Head of caudate nucleus (tissue), 42 donors: ENCODE measurements at regions not wholly inside any gene's neighbourhood (a gene's known extent, or its start where the extent isn't known, plus 50 kb on each side); places are given as distances from the start of the nearest gene placed in this dataset.
A peak's percentile ranks its signal among the peaks of the same experiment; 100 is the strongest.

Experiments
- DNase-seq, 42 donors: peaks; one replicate each; pipeline versions ENCODE4 v3.0.0 to v3.0.0-alpha.2; 2020 to 2021; ENCODE audit warnings: mixed read lengths in 7 of 42
- intact Hi-C: fragments of 100-400 bp; cut with DNase I; formaldehyde crosslinking; loops from one replicate; pipeline ENCODE4 v1.15.0; 2022

GRCh38 chr20:62543470-62544302 lies 67.9 kb upstream of the GATA5 start:
- intact Hi-C loops: no loop called here
- peak; percentile 35 to 92 (median 74) for DNase-seq

DNA sequence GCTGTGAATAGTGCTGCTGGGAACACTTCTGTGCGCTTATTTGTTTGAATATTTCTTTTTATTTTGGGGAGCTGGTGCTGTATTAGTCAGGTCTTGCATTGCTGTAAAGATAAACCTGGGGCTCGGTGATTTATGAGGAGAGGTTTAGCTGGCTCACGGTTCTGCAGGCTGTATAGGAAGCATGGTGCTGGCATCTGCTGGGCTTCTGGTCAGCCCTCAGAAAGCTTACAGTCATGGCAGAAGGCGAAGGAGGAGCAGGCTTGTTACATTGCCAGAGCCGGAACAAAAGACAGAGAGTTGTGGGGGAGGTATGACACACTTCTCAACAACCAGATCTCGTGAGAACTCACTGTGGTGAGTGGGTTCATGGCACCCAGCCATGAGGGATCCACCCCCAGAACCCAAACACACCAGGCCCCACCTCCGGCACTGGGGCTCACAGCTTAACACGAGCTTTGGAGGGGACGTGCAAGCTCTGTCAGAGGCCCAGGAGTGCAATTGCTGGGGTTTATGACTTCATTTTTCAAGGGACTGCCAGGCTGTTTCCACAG lies 68.8 kb upstream of the GATA5 start:
- intact Hi-C loops: no loop called here
- DNase-seq: no peak

- no peak for DNase-seq
- intact Hi-C loops: no loop called here
Observed at GRCh38 chr20:62545271-62545670, 69.5 kb upstream of the GATA5 start.

GRCh38 chr20:62545901-62546525 lies 70.2 kb upstream of the GATA5 start:
- DNase-seq: no peak
- intact Hi-C loops: no loop called here

- intact Hi-C loops: no loop called here
- DNase-seq: no peak
Observed at GRCh38 chr20:62546606-62547005, 70.8 kb upstream of the GATA5 start.

GRCh38 chr20:62547364-62547763 lies 71.6 kb upstream of the GATA5 start:
- DNase-seq: no peak
- intact Hi-C loops: no loop called here

GRCh38 chr20:62548471-62548870 lies 72.7 kb upstream of the GATA5 start:
- intact Hi-C loops: no loop called here
- no peak for DNase-seq

DNA sequence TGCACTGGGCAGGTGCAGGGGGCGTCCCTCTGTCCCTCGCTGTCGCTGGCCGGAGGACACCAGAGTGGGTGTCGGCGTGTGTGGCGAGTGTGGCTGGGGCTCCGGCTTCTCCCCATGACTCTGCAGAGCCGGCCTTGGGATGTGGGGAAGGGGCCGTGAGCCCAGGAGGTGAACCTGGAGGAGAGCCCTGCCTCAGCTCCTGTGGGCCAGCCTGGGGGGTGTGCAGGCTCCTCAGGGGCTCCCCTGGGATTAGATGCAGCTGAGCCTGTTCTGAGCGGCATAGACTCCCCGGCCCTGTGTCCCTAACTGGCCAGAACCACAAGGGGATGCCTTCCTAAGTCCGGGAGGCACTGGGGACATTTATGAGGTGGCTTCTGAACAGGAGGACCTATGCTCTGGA lies 73.2 kb upstream of the GATA5 start:
- no peak for DNase-seq
- intact Hi-C loops: no loop called here

GRCh38 chr20:62549499-62550086 lies 73.8 kb upstream of the GATA5 start:
- intact Hi-C loops: no loop called here

DNA sequence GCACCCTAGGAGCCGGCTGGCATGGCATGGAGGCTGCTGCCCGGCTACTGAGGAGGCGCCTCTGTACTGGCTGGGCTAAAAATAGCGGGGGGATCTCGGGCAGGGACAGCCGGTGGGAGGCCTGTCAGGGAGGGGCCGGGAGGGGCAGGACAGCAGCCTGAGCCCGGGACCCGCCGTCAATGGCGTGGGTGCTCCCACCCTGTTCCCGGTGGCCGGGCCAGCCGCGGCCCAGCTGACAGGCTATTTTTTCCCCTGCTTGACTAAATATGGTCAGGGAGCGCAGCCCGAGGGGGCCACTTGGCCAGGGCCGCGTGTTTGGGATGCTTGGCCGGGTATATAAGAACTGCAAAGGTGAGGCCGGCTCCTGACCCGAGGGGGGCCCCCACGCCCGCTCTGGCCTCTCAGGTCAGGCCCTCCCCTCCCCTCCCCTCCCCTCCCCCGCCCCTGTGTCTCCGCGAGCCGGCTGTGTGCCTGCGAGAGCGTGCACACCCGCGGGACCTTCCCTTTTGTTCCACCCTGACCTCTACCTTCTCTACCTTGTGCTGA lies 74.4 kb upstream of the GATA5 start:
- intact Hi-C loops: no loop called here
- DNase-seq: no peak

More at GRCh38 chr20:62549499-62550086, 73.8 kb upstream of the GATA5 start:
- DNase-seq: peak in 1 of 42 donors; percentile 7

DNA sequence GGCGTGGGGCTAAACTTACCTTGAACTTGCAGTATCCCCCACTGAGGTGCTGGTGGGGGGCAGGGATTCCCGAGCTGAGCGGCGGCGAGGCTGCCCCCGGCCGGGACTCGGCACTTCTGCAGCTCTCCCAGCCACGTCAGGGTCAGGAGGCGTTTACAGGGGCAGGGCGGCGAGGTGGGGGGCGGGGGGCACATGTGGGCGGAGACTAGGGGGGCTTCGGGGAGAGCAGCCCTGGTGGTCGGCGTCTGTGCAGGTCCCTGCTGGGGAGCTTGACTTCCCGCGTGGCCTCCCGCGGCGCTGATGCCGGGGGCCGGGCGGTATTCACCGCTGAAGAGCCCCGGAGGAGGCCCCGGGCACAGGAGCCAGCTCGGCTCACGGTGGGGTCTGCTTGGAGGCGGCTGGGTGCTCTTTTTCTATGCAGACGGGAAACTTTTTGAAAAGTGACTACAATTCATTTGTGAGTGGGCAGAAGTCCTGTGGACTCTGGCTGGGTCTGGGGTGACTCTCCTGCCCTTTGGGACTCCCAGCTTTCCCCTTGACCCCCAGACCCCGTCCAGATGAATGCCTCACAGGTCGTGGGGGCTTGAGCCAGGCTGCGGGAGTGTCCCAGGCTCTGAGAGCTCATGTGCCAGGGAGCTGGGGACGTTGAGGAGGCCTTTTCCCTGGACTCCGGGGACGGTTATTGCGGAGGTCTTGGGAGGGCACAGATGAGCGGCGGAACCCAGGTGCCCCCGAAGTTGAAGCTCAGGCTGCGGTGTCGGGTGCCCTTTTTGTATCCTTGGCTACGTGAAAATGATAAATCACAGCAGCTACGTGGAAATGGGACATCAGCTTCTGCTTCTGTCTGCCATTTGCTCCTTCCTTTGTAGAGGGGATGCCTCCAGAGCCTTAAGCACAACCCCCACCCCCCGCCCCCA lies 75.9 kb upstream of the GATA5 start:
- intact Hi-C loops: no loop called here
- DNase-seq: no peak

- intact Hi-C loops: no loop called here
- no peak for DNase-seq
Observed at GRCh38 chr20:62552613-62553012, 76.8 kb upstream of the GATA5 start.

- no peak for DNase-seq
- intact Hi-C loops: no loop called here
Observed at GRCh38 chr20:62553136-62553837, 77.5 kb upstream of the GATA5 start.

GRCh38 chr20:62553838-62554161 lies 78.0 kb upstream of the GATA5 start:
- intact Hi-C loops: no loop called here
- no peak for DNase-seq

DNA sequence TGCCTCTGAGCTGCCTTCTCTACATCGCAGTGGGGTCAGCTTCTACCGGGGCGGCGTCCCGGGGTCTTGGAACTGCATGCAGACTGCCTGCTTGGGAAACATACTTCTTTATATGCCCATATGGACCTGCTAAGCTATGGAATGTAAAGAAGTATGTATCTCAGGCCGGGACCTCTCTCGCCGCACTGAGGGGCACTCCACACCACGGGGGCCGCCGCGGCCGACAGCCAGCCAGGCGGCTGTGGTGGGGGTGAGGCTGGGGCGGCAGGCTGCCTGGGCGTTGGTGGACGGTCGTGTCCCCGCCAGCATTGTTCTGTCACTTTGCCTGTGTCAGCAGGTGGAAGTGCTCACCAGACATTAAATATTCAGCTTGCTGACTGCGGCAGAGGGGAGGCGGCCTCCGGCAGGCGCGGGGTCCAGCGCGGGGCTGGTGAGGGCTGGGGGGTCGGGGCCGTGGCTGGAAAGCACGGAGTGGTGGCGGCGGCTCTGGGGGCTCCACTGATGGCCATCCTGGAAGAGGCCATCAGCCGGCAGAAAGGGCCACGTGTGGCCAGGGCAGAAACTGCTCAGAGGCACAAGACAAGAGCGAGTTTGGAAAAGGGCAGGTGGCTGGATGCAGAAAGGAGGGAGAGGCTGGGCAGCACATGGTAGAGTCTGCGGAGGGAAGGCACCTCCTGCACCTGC lies 78.6 kb upstream of the GATA5 start:
- DNase-seq: no peak
- intact Hi-C loops: no loop called here

DNA sequence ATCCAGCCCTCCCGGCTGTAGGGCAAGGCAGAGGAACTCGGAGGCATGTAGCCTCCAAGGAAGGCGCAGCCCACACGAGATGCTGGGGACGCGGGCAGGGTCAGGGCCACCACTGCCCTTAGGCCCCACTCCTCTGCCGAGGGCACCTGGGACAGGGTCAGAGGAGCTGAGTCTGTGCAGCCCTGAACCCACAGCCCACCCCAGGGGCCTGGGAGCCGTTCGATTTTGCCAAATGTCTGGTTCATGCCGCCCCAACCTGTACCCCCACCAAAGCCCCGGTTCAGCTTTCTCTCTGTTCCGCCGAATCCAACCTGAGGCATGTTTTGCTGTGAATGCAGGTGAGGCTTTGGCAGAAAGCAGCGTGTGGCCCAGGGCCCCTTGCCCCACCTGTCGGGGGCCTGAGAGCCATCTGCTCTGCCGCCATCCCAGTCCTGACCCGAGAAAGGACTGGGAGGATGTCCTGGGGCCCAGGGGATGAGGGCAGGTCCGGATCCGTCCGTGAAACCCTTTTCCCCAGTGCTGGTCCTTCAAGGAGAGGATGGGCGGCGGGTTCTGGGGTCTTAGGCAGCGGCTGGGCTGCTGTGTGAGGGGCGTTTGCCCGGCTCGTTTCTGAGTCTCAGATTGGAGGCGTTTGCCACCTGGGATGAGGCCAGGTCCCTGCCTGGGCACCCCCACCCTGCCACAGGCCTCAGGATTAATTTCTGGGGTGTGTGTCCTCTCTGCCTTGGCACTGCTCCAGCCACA lies 79.3 kb upstream of the GATA5 start:
- intact Hi-C loops: no loop called here
- no peak for DNase-seq
